ENCODE measurements at regions not wholly inside any gene's neighbourhood (a gene's known extent, or its start where the extent isn't known, plus 50 kb on each side); places are given as distances from the start of the nearest gene placed in this dataset.

- no peak overlapping the region for H3K4me3 ChIP-seq (ENCODE audit: low read depth, low read length)
Observed at GRCh38 chr22:49303061-49303735, 524.5 kb downstream of the BRD1 start.

GRCh38 chr22:49302530-49302929, 525.1 kb downstream of the BRD1 start:
- no peak for DNase-seq (ENCODE audit: low read depth)
- H3K4me3 ChIP-seq (ENCODE audit: low read depth, low read length), result no peak overlapping the region
- TF ChIP-seq CTCF (IDR thresholded peaks at IDR 0.05; ENCODE audit: control insufficient read depth, extremely low read depth, insufficient read depth), result no peak

More at GRCh38 chr22:49303061-49303735, 524.5 kb downstream of the BRD1 start:
- DNase-seq (ENCODE audit: low read depth), result no peak
- no peak for TF ChIP-seq CTCF (IDR thresholded peaks at IDR 0.05; ENCODE audit: control insufficient read depth, extremely low read depth, insufficient read depth)

- no peak for TF ChIP-seq CTCF (IDR thresholded peaks at IDR 0.05; ENCODE audit: control insufficient read depth, extremely low read depth, insufficient read depth)
- DNase-seq (ENCODE audit: low read depth), result no peak
- no peak overlapping the region for H3K4me3 ChIP-seq (ENCODE audit: low read depth, low read length)
Observed at GRCh38 chr22:49302150-49302460, 525.6 kb downstream of the BRD1 start.

GRCh38 chr22:49301398-49302149, 526.1 kb downstream of the BRD1 start:
- H3K4me3 ChIP-seq (ENCODE audit: low read depth, low read length), result no peak overlapping the region
- no peak for DNase-seq (ENCODE audit: low read depth)
- TF ChIP-seq CTCF (IDR thresholded peaks at IDR 0.05; ENCODE audit: control insufficient read depth, extremely low read depth, insufficient read depth), result no peak

GRCh38 chr22:49300951-49301397, 526.7 kb downstream of the BRD1 start:
- TF ChIP-seq CTCF (IDR thresholded peaks at IDR 0.05; ENCODE audit: control insufficient read depth, extremely low read depth, insufficient read depth), result no peak
- no peak for DNase-seq (ENCODE audit: low read depth)
- H3K4me3 ChIP-seq (ENCODE audit: low read depth, low read length), result no peak overlapping the region

GRCh38 chr22:49300241-49300640, 527.4 kb downstream of the BRD1 start:
- TF ChIP-seq CTCF (IDR thresholded peaks at IDR 0.05; ENCODE audit: control insufficient read depth, extremely low read depth, insufficient read depth), result no peak
- no peak for DNase-seq (ENCODE audit: low read depth)
- H3K4me3 ChIP-seq (ENCODE audit: low read depth, low read length), result no peak overlapping the region
